CD14-positive monocyte (primary cell): ENCODE measurements at regions not wholly inside any gene's neighbourhood (a gene's known extent, or its start where the extent isn't known, plus 50 kb on each side); places are given as distances from the start of the nearest gene placed in this dataset.

Source experiments
- DNase-seq, 3 donors: peaks; one replicate each; pipeline ENCODE4 v3.0.0-alpha.2; 2011 to 2022
- H2AFZ ChIP-seq: 2 replicates; pipeline ENCODE4 v1.6.0; 2012; ENCODE audit warnings: mild to moderate bottlenecking, low read depth, low read length, inconsistent platforms; ENCODE audit not compliant: insufficient read depth, poor library complexity, severe bottlenecking
- H3K27ac ChIP-seq, 2 donors: 1 replicate in 1 of 2; 2 replicates in 1 of 2; pipeline ENCODE4 v1.5.1; 2012 to 2013; ENCODE audit warnings: low read length in 2 of 2, control low read depth in 1 of 2, inconsistent platforms in 1 of 2, low read depth in 1 of 2, mild to moderate bottlenecking in 1 of 2
- H3K27me3 ChIP-seq, 2 donors: one replicate each; pipeline versions ENCODE4 v1.6.0 to v1.6.1; 2011 to 2013; ENCODE audit warnings: low read length in 2 of 2; ENCODE audit not compliant: control insufficient read depth in 2 of 2, insufficient read depth in 2 of 2
- H3K36me3 ChIP-seq, 2 donors: replicated peaks in 1 of 2; 1 replicate in 1 of 2; 2 replicates in 1 of 2; pipeline versions ENCODE4 v1.5.1 to v1.6.1; 2012 to 2013; ENCODE audit warnings: low read length in 2 of 2, control low read depth in 1 of 2, inconsistent platforms in 1 of 2, mild to moderate bottlenecking in 1 of 2; ENCODE audit not compliant: insufficient read depth in 2 of 2, control insufficient read depth in 1 of 2
- H3K4me1 ChIP-seq, 2 donors: 1 replicate in 1 of 2; 2 replicates in 1 of 2; pipeline versions ENCODE4 v1.5.1 to v1.6.1; 2012 to 2013; ENCODE audit warnings: low read length in 2 of 2, control low read depth in 1 of 2, inconsistent platforms in 1 of 2, mild to moderate bottlenecking in 1 of 2, moderate library complexity in 1 of 2; ENCODE audit not compliant: insufficient read depth in 2 of 2, control insufficient read depth in 1 of 2
- H3K4me2 ChIP-seq: replicated peaks from 2 replicates; pipeline ENCODE3; 2012; ENCODE audit warnings: low read length, moderate library complexity, mild to moderate bottlenecking; ENCODE audit not compliant: poor library complexity, severe bottlenecking; ENCODE audit errors: extremely low read depth
- H3K4me3 ChIP-seq, 3 experiments: fragments of 200-600 bp in 1 of 3; sonication (generic) in 1 of 3; replicated peaks in 1 of 3; 1 replicate in 2 of 3; 2 replicates in 1 of 3; pipeline ENCODE4 v1.5.1; 2011 to 2013; ENCODE audit warnings: low read length in 3 of 3, mild to moderate bottlenecking in 3 of 3, control low read depth in 2 of 3, low read depth in 2 of 3, inconsistent platforms in 1 of 3, moderate library complexity in 1 of 3
- H3K79me2 ChIP-seq: 2 replicates; pipeline ENCODE4 v1.6.0; 2012; ENCODE audit warnings: mild to moderate bottlenecking, control low read depth, inconsistent platforms, low read length, moderate library complexity; ENCODE audit not compliant: insufficient read depth
- H3K9ac ChIP-seq: 2 replicates; pipeline ENCODE4 v1.6.0; 2017; ENCODE audit warnings: low read length, mild to moderate bottlenecking; ENCODE audit not compliant: insufficient read depth, poor library complexity, severe bottlenecking
- H3K9me3 ChIP-seq, 2 donors: replicated peaks in 1 of 2; 1 replicate in 1 of 2; 2 replicates in 1 of 2; pipeline versions ENCODE4 v1.5.1 to v1.6.1; 2012 to 2013; ENCODE audit warnings: low read length in 2 of 2, control low read depth in 1 of 2; ENCODE audit not compliant: control insufficient read depth in 1 of 2, insufficient read depth in 1 of 2
- H4K20me1 ChIP-seq: 2 replicates; pipeline ENCODE4 v1.6.0; 2012; ENCODE audit warnings: mild to moderate bottlenecking, low read length, control low read depth, moderate library complexity; ENCODE audit not compliant: insufficient read depth
- H3K27ac Mint-ChIP-seq, 7 donors: one replicate each; pipeline ENCODE4 v1.8.0; 2020; ENCODE audit warnings: mild to moderate bottlenecking in 7 of 7, mixed read lengths in 7 of 7, moderate library complexity in 6 of 7, inconsistent platforms in 2 of 7
- H3K27me3 Mint-ChIP-seq, 3 donors: one replicate each; pipeline ENCODE4 v1.8.0; 2021 to 2022; ENCODE audit warnings: low read depth in 3 of 3, mild to moderate bottlenecking in 3 of 3, mixed read lengths in 3 of 3, moderate library complexity in 3 of 3, inconsistent platforms in 1 of 3
- H3K36me3 Mint-ChIP-seq, 2 donors: one replicate each; pipeline ENCODE4 v1.8.0; 2020; ENCODE audit warnings: mixed read lengths in 2 of 2, inconsistent platforms in 1 of 2, mild to moderate bottlenecking in 1 of 2
- H3K4me1 Mint-ChIP-seq: one replicate; pipeline ENCODE4 v1.8.0; 2020; ENCODE audit warnings: mild to moderate bottlenecking, mixed read lengths
- H3K4me3 Mint-ChIP-seq, 2 donors: one replicate each; pipeline ENCODE4 v1.8.0; 2020; ENCODE audit warnings: mild to moderate bottlenecking in 2 of 2, mixed read lengths in 2 of 2, moderate library complexity in 1 of 2
- H3K9me3 Mint-ChIP-seq, 7 donors: one replicate each; pipeline ENCODE4 v1.8.0; 2020 to 2022; ENCODE audit warnings: mixed read lengths in 7 of 7, mild to moderate bottlenecking in 6 of 7, moderate library complexity in 6 of 7, inconsistent platforms in 2 of 7
- CTCF ChIP-seq: fragments of 200-600 bp; IDR thresholded peaks from one replicate; pipeline ENCODE4 v1.8.0; 2022; ENCODE audit warnings: antibody characterized with exemption, mild to moderate bottlenecking
- WGBS: methylation state at CpG from one replicate; pipeline ENCODE4 v1.1.5; 2013; ENCODE audit warnings: missing lambda C conversion rate; ENCODE audit not compliant: insufficient coverage; 5-methylcytosine and 5-hydroxymethylcytosine counted together
- intact Hi-C, 2 donors: fragments of 100-400 bp; cut with micrococcal nuclease; formaldehyde crosslinking; loops; one replicate each; pipeline versions ENCODE4 v1.15.0 to v1.15.1; 2023

DNA sequence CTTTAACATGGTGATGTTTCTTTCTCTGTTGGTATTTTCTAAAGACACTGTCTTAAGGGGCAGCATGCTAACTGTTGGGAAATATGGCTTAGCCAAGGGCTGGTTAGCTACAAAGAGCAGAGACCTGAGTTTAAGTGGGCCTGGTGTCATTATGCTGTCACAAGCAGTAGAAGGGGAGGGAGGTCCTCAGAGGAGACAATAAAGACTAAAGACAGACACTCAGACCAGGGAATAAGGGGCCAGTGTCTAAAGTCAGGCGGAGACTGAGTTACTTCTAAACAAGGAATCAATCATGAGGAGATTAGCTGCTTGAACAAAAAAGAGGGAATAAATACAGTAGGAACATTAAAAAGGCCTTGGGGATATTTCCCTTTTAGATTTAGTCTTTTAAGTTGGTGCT, 142.7 kb upstream of the DPPA4 start:
- no peak overlapping the region for H3K27ac Mint-ChIP-seq
- no peaks in the 10 kb centered on the region for H3K79me2 ChIP-seq
- H4K20me1 ChIP-seq, result no peaks in the 10 kb centered on the region
- H3K4me1 ChIP-seq, result no peaks in the 10 kb centered on the region
- 40% methylated on average over 1 of the region's 1 CpG for WGBS
- H3K27me3 Mint-ChIP-seq, result peaks cover 0 to 2% (median 0%) of the 10 kb centered on the region in 3 donors
- H3K9ac ChIP-seq, result no peak overlapping the region
- no peaks in the 10 kb centered on the region for H3K4me1 Mint-ChIP-seq
- H3K4me3 Mint-ChIP-seq, result no peak overlapping the region
- H3K36me3 Mint-ChIP-seq, result no peaks in the 10 kb centered on the region
- no peak overlapping the region for H2AFZ ChIP-seq
- no peak overlapping the region for H3K4me3 ChIP-seq
- H3K4me2 ChIP-seq, result no peak overlapping the region
- no peaks in the 10 kb centered on the region for H3K36me3 ChIP-seq
- peaks cover 0 to 8% (median 1%) of the 10 kb centered on the region in 7 donors for H3K9me3 Mint-ChIP-seq
- H3K9me3 ChIP-seq, result no peaks in the 10 kb centered on the region
- no peak for DNase-seq
- H3K27ac ChIP-seq, result no peak overlapping the region
- intact Hi-C loops, result no loop called here
- TF ChIP-seq CTCF, result no peak
- H3K27me3 ChIP-seq, result no peaks in the 10 kb centered on the region

DNA sequence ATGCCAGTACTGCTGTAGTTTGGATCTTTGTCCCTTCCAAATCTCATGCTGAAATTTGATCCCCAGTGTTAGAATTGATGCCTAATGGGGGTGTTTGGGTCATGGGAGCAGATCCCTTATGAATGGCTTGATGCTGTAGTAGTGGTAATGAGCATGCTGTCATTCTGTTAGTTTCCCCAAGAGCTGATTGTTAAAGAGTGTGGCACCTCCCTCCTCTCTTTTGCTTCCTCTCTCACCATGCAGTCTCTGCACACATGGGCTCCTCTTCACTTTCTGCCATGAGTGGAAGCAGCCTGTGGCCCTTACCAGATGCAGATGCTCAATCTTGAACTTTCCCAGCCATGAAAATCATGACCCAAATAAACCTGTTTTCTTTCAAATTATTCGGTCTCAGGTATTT, 141.3 kb upstream of the DPPA4 start:
- Histone ChIP-seq H3K9ac (no peak overlapping the region), H2AFZ (no peak overlapping the region), H3K4me3 (no peak overlapping the region), H3K27ac (no peak overlapping the region), H3K36me3 (no peaks in the 10 kb centered on the region), H3K4me1 (no peaks in the 10 kb centered on the region), H3K4me2 (no peak overlapping the region), H4K20me1 (no peaks in the 10 kb centered on the region), H3K27me3 (no peaks in the 10 kb centered on the region), H3K9me3 (no peaks in the 10 kb centered on the region), H3K79me2 (no peaks in the 10 kb centered on the region)
- no peak for DNase-seq
- Mint-ChIP-seq H3K4me1 (no peaks in the 10 kb centered on the region), H3K4me3 (no peak overlapping the region), H3K27me3 (peaks cover 0 to 2% (median 0%) of the 10 kb centered on the region in 3 donors), H3K9me3 (peaks cover 0 to 9% (median 2%) of the 10 kb centered on the region in 7 donors), H3K36me3 (no peaks in the 10 kb centered on the region), H3K27ac (no peak overlapping the region)
- no CpG with 5 or more reads among the region's 1 CpG for WGBS
- no peak for TF ChIP-seq CTCF
- intact Hi-C loops, result no loop called here
